DMS 273 treated with DMSO at 0.1 percent for 48 hours (cell line): ENCODE measurements at regions not wholly inside any gene's neighbourhood (a gene's known extent, or its start where the extent isn't known, plus 50 kb on each side); places are given as distances from the start of the nearest gene placed in this dataset.
"Not testable (repeated sequence)": the region's sequence is repeated elsewhere in the genome, so short reads cannot be mapped to it uniquely, and the experiment has no call there.

Source experiments
- DNase-seq: peaks from one replicate; lab custom pipeline; 2025; lab: John Stamatoyannopoulos, UW

- DNase-seq: no peak
Observed at GRCh38 chr5:62778316-62779009, 199.8 kb downstream of the LRRC70 start.

GRCh38 chr5:62777081-62777480 lies 198.5 kb downstream of the LRRC70 start:
- DNase-seq: not testable (repeated sequence)

- not testable (repeated sequence) for DNase-seq
Observed at GRCh38 chr5:62776592-62776991, 198.0 kb downstream of the LRRC70 start.

- no peak for DNase-seq
Observed at GRCh38 chr5:62773460-62773859, 194.8 kb downstream of the LRRC70 start.

GRCh38 chr5:62771341-62771740 lies 192.7 kb downstream of the LRRC70 start:
- no peak for DNase-seq

GRCh38 chr5:62767650-62768049 lies 189.0 kb downstream of the LRRC70 start:
- no peak for DNase-seq

- no peak for DNase-seq
Observed at GRCh38 chr5:62767077-62767476, 188.5 kb downstream of the LRRC70 start.

GRCh38 chr5:62762503-62762902 lies 183.9 kb downstream of the LRRC70 start:
- no peak for DNase-seq

- DNase-seq: not testable (repeated sequence)
Observed at GRCh38 chr5:62757686-62758085, 179.1 kb downstream of the LRRC70 start.

- DNase-seq: not testable (repeated sequence)
Observed at GRCh38 chr5:62752998-62753367, 174.4 kb downstream of the LRRC70 start.

GRCh38 chr5:62752056-62752997 lies 173.7 kb downstream of the LRRC70 start:
- not testable (repeated sequence) for DNase-seq

GRCh38 chr5:62742207-62742606 lies 163.6 kb downstream of the LRRC70 start:
- no peak for DNase-seq

GRCh38 chr5:62741761-62742160 lies 163.1 kb downstream of the LRRC70 start:
- DNase-seq: no peak

GRCh38 chr5:62737766-62738165 lies 159.1 kb downstream of the LRRC70 start:
- DNase-seq: no peak

- no peak for DNase-seq
Observed at GRCh38 chr5:62732677-62733121, 154.1 kb downstream of the LRRC70 start.

- no peak for DNase-seq
Observed at GRCh38 chr5:62731022-62731421, 152.4 kb downstream of the LRRC70 start.

- DNase-seq: no peak
Observed at GRCh38 chr5:62729675-62730074, 151.1 kb downstream of the LRRC70 start.

- DNase-seq: no peak
Observed at GRCh38 chr5:62727861-62728260, 149.2 kb downstream of the LRRC70 start.

- no peak for DNase-seq
Observed at GRCh38 chr5:62727184-62727583, 148.6 kb downstream of the LRRC70 start.

- no peak for DNase-seq
Observed at GRCh38 chr5:62722360-62722759, 143.7 kb downstream of the LRRC70 start.

GRCh38 chr5:62720031-62720441 lies 141.4 kb downstream of the LRRC70 start:
- DNase-seq: no peak

- DNase-seq: no peak
Observed at GRCh38 chr5:62719061-62719720, 140.6 kb downstream of the LRRC70 start.

GRCh38 chr5:62718324-62718723 lies 139.7 kb downstream of the LRRC70 start:
- no peak for DNase-seq
